Hepatocyte (in vitro differentiated cells): ENCODE measurements at regions not wholly inside any gene's neighbourhood (a gene's known extent, or its start where the extent isn't known, plus 50 kb on each side); places are given as distances from the start of the nearest gene placed in this dataset.
"Not testable (repeated sequence)": the region's sequence is repeated elsewhere in the genome, so short reads cannot be mapped to it uniquely, and the experiment has no call there.

ENCODE experiments used
- DNase-seq: peaks from one replicate; pipeline ENCODE4 v3.0.0-alpha.2; 2016; ENCODE audit warnings: low spot score
- H2AFZ ChIP-seq: fragments of 200-600 bp; sonication (generic); 2 replicates; pipeline ENCODE4 v1.6.0; 2016; ENCODE audit warnings: antibody characterized with exemption, mild to moderate bottlenecking
- H3K27ac ChIP-seq: fragments of 200-600 bp; sonication (generic); 2 replicates; pipeline ENCODE4 v1.5.1; 2016; ENCODE audit warnings: mild to moderate bottlenecking
- H3K27me3 ChIP-seq: fragments of 200-600 bp; sonication (generic); 2 replicates; pipeline ENCODE4 v1.6.1; 2016
- H3K36me3 ChIP-seq: fragments of 200-600 bp; sonication (generic); replicated peaks from 2 replicates; pipeline ENCODE4 v1.5.1; 2016; ENCODE audit warnings: low read depth; ENCODE audit not compliant: insufficient read depth
- H3K4me1 ChIP-seq: fragments of 200-600 bp; sonication (generic); 2 replicates; pipeline ENCODE4 v1.5.1; 2016; ENCODE audit warnings: mild to moderate bottlenecking, moderate library complexity; ENCODE audit not compliant: insufficient read depth
- H3K4me2 ChIP-seq: fragments of 200-600 bp; sonication (generic); 2 replicates; pipeline ENCODE4 v1.6.0; 2016
- H3K4me3 ChIP-seq: fragments of 200-600 bp; sonication (generic); 2 replicates; pipeline ENCODE4 v1.5.1; 2016; ENCODE audit warnings: mild to moderate bottlenecking
- H3K79me2 ChIP-seq: fragments of 200-600 bp; sonication (generic); 2 replicates; pipeline ENCODE4 v1.6.0; 2017; ENCODE audit warnings: mild to moderate bottlenecking
- H3K9me2 ChIP-seq: fragments of 200-600 bp; sonication (generic); replicated peaks from 2 replicates; pipeline ENCODE4 v1.6.0; 2017; ENCODE audit warnings: mild to moderate bottlenecking; ENCODE audit not compliant: insufficient read depth
- H3K9me3 ChIP-seq: fragments of 200-600 bp; sonication (generic); 2 replicates; pipeline ENCODE4 v1.5.1; 2016; ENCODE audit warnings: low read depth, mild to moderate bottlenecking
- H4K20me1 ChIP-seq: fragments of 200-600 bp; sonication (generic); 2 replicates; pipeline ENCODE4 v1.6.0; 2016; ENCODE audit warnings: mild to moderate bottlenecking; ENCODE audit not compliant: insufficient read depth, poor library complexity, severe bottlenecking
- WGBS: methylation state at CpG from one replicate; pipeline ENCODE4 v1.1.6; 2016; ENCODE audit warnings: low lambda C conversion rate; ENCODE audit errors: missing lambda C conversion rate; 5-methylcytosine and 5-hydroxymethylcytosine counted together

DNA sequence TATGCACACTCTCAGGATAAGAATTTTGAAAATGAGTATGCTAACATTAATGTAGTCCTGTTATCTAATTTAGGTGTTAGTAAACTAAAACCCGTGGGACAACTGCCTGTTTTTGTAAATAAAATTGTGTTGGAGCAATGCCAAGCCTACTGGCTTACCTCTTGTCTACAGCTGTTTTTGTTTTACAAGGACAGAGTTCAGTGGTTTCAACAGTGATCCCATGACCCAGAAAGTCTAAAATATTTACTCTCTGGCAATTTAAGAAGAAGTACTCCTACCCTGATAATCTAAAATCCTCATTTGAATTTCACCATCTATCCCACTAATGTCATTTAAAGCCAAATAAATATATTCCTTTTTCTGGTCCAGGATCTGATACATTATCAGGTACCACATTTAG lies 132.9 kb downstream of the SPIN4 start:
- H3K9me3 ChIP-seq, H3K27ac ChIP-seq, H3K4me2 ChIP-seq, H3K9me2 ChIP-seq, H3K4me3 ChIP-seq, H3K27me3 ChIP-seq, H4K20me1 ChIP-seq, H3K4me1 ChIP-seq, DNase-seq, H3K79me2 ChIP-seq, H3K36me3 ChIP-seq, H2AFZ ChIP-seq: not testable (repeated sequence)
- WGBS = no CpG with 5 or more reads among the region's 1 CpG

DNA sequence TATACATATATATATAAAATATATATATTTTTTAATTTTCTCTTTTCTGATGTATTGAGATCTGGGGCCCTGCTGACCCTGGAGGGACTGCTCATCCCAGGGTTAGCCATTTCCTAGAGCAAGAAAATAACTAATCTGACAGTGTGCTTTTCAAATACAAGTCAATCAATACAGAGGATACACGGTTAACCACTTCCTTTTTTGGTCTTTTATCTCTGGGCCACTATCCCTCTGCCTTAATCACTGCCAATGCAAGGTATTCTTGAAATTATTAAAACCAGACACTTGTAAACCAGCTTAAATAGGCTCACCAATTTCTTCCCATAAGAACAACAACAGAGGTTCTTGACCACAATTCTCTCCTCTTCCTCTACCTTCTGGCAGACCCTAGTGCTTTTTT lies 133.6 kb downstream of the SPIN4 start:
- not testable (repeated sequence) for H3K27ac ChIP-seq, H2AFZ ChIP-seq, H3K79me2 ChIP-seq, H3K4me1 ChIP-seq, H3K4me2 ChIP-seq, H3K9me2 ChIP-seq, H3K27me3 ChIP-seq, DNase-seq, H3K36me3 ChIP-seq, H4K20me1 ChIP-seq, H3K9me3 ChIP-seq, H3K4me3 ChIP-seq
- whole genome bisulfite sequencing = no CpG with 5 or more reads among the region's 1 CpG

DNA sequence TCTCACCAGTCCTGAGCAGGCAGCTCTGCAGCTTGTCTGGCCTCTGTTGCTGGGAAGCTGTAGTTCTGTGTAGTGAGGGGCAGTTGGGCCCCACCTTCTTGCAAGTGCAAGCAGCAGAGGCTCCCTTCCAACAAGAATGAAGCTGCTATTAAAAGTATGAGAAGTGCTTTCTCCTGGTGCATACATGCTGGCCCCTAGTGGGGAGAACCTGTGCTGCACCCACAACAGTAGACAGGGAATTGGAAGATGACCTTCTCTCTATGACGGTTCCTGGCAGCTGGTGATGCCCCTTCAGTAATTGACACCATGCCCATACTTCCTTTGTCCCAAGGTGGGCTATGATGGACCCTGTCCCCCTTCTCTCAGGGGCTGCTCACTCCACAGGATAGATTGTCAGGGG lies 141.5 kb downstream of the SPIN4 start:
- H3K9me3 ChIP-seq, H3K27me3 ChIP-seq, H3K4me3 ChIP-seq, H3K4me2 ChIP-seq, H3K79me2 ChIP-seq, H3K27ac ChIP-seq, H4K20me1 ChIP-seq, H3K36me3 ChIP-seq, H3K9me2 ChIP-seq, DNase-seq, H2AFZ ChIP-seq, H3K4me1 ChIP-seq: not testable (repeated sequence)
- no CpG with 5 or more reads among the region's 1 CpG for whole genome bisulfite sequencing

DNA sequence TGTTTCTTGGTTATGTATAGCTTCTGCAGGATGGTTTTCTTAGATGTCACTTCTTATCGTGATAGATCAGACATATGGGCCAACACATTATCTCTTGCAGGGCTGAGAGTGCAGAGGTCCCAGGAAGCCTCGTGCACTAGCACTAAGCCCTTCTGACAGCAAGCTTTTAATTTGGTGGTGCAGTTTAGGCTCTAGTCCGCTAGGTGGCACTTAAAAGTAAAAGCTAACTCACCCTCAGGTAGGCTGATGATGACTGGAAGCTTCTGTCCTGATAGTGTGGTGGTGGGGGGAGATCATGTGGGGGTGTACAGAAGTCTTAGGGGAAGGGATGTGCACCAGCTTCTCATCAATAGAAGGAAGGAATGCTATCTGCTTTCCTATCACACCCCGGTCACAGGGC lies 142.0 kb downstream of the SPIN4 start:
- H3K9me2 ChIP-seq, H3K9me3 ChIP-seq, H3K36me3 ChIP-seq, H3K4me1 ChIP-seq, H3K27me3 ChIP-seq, H2AFZ ChIP-seq, H3K4me3 ChIP-seq, H3K4me2 ChIP-seq, H3K27ac ChIP-seq, DNase-seq, H3K79me2 ChIP-seq, H4K20me1 ChIP-seq: not testable (repeated sequence)
- WGBS = no CpG with 5 or more reads among the region's 4 CpGs

DNA sequence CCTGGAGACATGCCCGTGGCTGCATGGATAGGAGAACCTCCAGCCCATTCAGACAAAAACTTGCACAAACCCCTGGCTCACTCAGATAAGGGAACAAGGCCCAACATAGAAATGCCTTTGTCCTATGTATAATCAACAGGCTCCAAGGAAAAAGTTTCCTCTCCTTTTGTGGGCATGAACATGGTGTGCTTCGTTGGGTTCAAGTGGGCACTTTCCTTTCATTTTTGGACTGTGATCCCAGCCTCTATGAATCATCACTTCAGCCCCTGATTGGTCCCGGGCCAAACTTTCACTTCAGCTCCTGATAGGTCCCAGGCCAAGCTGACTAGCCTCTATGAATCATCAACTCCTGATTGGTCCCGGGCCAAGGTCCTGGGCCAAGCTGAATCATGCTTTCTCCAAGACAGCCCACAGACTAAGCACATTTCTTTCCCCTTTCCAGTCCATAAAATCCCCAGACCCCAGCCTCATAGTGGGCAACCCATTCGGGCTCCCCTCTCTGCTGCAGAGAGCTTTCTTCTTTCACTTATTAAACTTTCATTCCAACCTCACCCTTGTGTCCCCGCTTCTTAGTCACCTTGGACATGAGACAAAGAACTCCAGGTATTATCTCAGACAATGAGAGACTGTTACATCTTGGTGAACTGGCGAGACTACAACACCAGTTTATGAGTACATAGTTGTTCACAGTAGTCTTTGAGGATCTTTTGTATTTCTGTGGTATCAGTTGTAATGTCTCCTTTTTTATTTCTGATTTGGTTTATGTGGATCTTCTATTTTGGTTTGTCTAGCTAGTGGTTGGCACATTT lies 146.7 kb downstream of the SPIN4 start:
- not testable (repeated sequence) for H3K4me3 ChIP-seq, H3K27ac ChIP-seq, H3K36me3 ChIP-seq, DNase-seq, H3K9me3 ChIP-seq, H3K4me1 ChIP-seq, H3K27me3 ChIP-seq, H3K4me2 ChIP-seq, H4K20me1 ChIP-seq, H2AFZ ChIP-seq, H3K79me2 ChIP-seq, H3K9me2 ChIP-seq
- WGBS = no CpG with 5 or more reads among the region's 7 CpGs

DNA sequence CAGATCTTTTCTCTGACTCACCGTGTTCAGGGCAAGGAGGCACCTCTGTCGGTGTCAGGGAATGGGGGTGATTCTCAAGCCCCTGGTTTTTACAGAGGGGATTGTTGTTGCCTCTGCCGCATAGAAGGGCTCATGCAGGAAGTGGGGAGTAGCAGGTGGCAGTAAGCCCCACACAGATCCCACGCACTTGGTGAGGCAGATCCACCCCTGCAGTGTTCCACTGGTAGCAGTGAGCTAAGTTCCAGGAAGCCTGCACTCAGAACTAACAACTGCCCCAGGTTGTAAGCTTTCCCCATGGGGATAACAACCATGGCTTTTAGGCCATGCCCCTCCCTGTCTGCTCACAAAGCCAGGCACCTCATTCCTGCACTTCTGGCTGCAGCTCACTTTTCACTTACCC lies 149.1 kb downstream of the SPIN4 start:
- not testable (repeated sequence) for H3K36me3 ChIP-seq, H3K9me2 ChIP-seq, DNase-seq, H3K9me3 ChIP-seq, H3K27me3 ChIP-seq, H4K20me1 ChIP-seq, H3K27ac ChIP-seq, H2AFZ ChIP-seq, H3K4me1 ChIP-seq, H3K4me2 ChIP-seq, H3K79me2 ChIP-seq, H3K4me3 ChIP-seq
- no CpG with 5 or more reads among the region's 4 CpGs for WGBS

DNA sequence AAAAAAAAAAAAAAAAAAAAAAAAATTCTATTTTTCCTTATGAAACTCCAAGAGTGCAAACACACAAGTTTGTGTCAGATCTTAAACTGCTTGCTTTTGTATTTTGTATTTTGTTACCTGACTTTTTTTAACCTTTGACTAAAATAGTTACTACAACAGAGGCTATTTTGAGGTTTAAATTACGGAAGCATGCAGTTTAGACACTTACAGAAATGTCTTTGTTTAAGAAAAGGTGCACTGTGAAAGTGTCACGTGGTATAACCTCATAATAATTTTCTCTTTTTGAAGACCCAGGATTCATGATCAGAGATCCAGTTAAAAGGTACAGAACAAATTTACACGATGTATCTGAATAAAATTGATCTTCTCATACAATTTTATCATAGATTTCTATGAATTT lies 152.4 kb downstream of the SPIN4 start:
- H4K20me1 ChIP-seq, H3K4me3 ChIP-seq, H3K27ac ChIP-seq, DNase-seq, H2AFZ ChIP-seq, H3K9me3 ChIP-seq, H3K27me3 ChIP-seq, H3K79me2 ChIP-seq, H3K9me2 ChIP-seq, H3K36me3 ChIP-seq, H3K4me2 ChIP-seq, H3K4me1 ChIP-seq: not testable (repeated sequence)
- WGBS = no CpG with 5 or more reads among the region's 3 CpGs

DNA sequence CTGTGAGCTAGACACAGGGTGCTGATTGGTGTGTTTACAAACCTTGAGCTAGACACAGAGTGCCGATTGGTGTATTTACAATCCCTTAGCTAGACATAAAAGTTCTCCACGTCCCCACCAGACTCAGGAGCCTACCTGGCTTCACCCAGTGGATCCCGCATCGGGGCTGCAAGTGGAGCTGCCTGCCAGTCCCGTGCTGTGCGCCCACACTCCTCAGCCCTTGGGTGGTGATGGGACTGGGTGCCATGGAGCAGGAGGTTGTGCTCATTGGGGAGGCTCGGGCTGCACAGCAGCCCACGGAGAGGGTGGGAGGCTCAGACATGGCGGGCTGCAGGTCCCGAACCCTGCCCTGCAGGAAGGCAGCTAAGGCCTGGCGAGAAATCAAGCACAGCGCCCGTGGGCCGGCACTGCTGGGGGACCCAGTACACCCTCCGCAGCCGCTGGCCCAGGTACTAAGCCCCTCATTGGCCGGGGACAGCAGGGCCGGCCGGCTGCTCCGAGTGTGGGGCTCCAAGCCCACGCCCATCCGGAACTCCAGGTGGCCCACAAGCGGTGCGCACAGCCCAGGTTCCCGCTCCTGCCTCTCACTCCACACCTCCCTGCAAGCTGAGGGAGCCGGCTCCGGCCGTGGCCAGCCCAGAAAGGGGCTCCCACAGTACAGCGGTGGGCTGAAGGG lies 158.6 kb downstream of the SPIN4 start:
- not testable (repeated sequence) for H3K9me2 ChIP-seq, H3K9me3 ChIP-seq, H3K4me1 ChIP-seq, H3K4me2 ChIP-seq, H3K27ac ChIP-seq, H4K20me1 ChIP-seq, DNase-seq, H3K4me3 ChIP-seq, H3K27me3 ChIP-seq, H2AFZ ChIP-seq, H3K79me2 ChIP-seq, H3K36me3 ChIP-seq
- WGBS = 85% methylated on average over 28 of the region's 29 CpGs
